IPS DF 4.7 (cell line): ENCODE measurements at regions not wholly inside any gene's neighbourhood (a gene's known extent, or its start where the extent isn't known, plus 50 kb on each side); places are given as distances from the start of the nearest gene placed in this dataset.

Experiments
- DNase-seq: peaks from one replicate; pipeline ENCODE4 v3.0.0-alpha.2; 2013; ENCODE audit warnings: low spot score; ENCODE audit errors: extremely low read depth

- DNase-seq, result no peak
These were observed 228.9 kb upstream of the CDH9 start for GRCh38 chr5:27267209-27267824.

- DNase-seq, result no peak
These were observed 227.8 kb upstream of the CDH9 start for GRCh38 chr5:27266184-27266583.

DNA sequence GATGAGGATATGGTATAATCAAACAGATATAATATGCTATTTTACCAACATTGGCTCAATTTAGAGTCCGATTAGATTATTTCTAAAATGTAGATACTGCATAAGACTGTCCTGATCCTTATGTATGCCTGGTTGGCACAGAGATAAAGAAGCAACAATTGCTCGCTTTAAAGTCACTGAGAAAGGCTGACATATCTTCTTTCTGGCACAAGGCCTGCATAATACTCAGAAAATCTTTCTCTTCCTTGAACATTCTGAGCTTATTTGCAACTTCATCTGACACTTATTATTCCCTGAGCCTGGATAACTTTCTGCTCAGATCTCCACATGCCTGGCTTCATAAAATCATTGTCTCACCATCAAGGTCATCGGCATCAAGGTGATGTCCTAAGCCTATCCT, 219.3 kb upstream of the CDH9 start:
- DNase-seq, result no peak

GRCh38 chr5:27252911-27253310, 214.5 kb upstream of the CDH9 start:
- no peak for DNase-seq

DNA sequence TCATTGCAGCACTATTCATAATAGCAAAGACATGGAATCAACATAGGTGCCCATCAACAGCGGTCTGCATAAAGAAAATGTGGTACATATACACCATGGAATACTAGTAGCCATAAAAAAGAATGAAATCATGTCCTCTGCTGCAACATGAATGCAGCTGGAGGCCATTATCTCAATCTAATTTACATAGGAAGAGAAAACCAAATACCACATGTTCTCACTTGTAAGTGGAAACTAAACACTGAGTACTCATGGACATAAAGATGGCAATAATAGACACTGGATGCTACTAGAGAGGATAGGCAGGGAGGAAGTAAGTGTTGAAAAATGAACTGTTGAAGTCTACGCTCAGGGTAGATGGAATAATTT, 203.9 kb upstream of the CDH9 start:
- DNase-seq, result no peak

- no peak for DNase-seq
These were observed 203.3 kb upstream of the CDH9 start for GRCh38 chr5:27241564-27242257.

GRCh38 chr5:27240791-27241190, 202.4 kb upstream of the CDH9 start:
- DNase-seq, result no peak

DNA sequence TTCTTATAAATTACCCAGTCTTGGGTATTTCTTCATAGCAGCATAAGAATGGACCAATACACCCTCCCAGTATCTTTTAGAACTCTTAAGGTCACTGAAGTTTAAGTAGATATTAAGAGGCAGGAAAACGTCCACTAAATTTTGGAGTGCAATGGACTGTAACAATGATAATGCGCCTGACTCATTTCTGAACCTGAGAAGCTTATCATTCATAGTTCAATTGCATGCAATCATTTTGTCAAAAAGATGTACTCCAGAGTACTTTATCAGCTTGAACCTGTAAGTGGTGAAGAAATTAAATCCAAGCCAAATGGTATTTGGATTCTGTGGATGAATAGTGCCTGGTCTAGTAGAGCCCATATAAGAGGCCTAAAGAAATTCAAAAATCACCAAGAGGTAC, 196.5 kb upstream of the CDH9 start:
- no peak for DNase-seq

GRCh38 chr5:27221410-27221809, 183.0 kb upstream of the CDH9 start:
- DNase-seq, result no peak

- no peak for DNase-seq
These were observed 182.4 kb upstream of the CDH9 start for GRCh38 chr5:27220752-27221151.

GRCh38 chr5:27217977-27218376, 179.6 kb upstream of the CDH9 start:
- no peak for DNase-seq

- no peak for DNase-seq
These were observed 179.0 kb upstream of the CDH9 start for GRCh38 chr5:27217155-27217956.

DNA sequence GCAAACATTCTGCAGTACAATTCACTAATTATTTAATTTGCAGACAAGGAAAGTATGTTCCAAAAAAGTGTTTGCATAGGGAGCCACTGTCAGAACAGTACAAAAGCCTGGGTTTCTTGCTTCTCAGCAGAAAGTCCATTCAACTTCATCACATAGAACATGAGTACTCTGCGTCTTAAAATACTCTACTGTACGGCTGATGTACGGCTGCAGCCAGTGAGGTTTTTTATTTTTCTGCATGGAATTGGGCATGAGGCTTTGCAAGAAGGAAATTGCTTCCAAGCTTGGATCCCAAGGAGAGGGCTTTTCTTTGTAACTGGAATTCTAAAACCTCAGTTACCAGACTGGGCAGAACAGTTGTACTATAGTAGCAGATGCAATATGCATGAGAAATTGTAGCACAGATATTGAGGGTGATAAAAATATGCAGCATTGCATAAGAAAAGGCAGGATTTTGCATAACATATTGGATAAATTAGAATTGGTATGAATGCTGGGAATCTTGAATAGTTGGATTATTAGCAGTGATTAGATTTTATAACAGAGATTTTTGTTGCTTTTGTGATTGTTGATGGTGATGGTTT, 178.1 kb upstream of the CDH9 start:
- no peak for DNase-seq

GRCh38 chr5:27208051-27208450, 169.7 kb upstream of the CDH9 start:
- DNase-seq, result no peak

DNA sequence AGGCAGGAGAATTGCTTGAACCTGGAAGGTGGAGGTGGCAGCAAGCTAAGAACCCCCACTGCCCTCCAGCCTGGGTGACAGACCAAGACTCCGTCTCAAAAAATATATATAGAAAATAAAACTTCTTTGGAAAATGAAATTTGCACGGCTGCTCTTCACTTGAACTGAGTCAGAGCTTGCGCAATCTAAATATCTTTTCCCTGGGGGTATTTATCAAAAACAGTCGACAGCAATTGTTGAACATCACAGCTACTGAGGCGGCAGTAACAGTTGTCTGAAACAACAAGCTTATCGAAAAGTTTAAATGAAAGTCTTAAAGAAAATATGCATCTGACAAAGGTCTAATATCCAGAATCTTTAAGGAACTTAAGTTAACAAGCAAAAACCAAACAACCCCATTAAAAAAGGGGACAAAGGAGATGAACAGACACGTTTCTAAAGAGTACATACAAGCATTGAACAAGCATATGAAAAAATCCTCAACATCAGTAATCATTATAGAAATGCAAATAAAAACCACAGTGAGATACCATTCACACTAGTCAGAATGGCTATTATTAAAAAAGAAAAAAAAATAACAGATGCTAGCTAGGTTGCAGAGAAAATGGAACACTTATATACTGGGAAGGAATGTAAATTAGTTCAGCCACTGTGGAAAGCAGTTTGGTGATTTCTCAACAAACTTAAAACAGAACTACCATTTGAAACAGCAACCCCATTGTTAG, 153.6 kb upstream of the CDH9 start:
- DNase-seq, result no peak

DNA sequence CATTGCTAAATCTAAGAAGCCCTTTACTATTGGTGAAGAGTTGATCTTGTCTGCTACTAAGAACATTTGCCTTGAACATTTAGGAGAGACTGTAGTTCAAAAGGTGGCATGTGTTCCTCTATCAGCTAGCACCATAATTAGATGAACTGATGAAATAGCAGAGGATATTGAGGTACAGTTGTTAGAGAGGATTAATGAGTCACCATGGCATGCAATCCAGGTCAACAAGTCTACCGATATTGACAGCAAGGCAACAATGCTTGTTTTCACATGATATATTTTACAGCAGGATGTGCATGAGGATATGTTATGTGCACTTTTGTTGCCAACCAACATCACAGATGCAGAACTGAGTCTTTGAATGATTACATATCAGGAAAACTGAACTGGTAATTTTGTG, 134.3 kb upstream of the CDH9 start:
- no peak for DNase-seq

- no peak for DNase-seq
These were observed 133.4 kb upstream of the CDH9 start for GRCh38 chr5:27171761-27172261.

GRCh38 chr5:27158775-27159174, 120.4 kb upstream of the CDH9 start:
- DNase-seq, result no peak

- no peak for DNase-seq
These were observed 119.8 kb upstream of the CDH9 start for GRCh38 chr5:27158171-27158570.

GRCh38 chr5:27144456-27144855, 106.1 kb upstream of the CDH9 start:
- DNase-seq, result no peak

DNA sequence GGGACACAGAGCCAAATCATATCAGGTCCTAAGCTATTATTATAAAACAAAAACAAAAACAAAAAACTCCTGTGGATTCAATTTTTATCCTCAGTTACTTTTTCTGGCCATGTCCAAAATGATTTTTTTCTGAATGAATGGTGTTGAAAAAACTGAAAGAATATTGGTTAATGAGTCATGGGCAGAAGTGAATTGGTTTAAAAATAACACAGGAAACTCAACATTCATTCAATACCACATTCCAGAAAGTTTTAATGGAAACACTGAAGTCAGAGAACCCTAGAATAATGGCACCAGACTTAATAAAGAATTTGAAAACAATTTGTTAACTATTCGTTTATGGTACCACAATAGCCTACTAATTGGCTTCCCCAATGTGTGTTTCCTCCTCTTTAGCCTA, 102.4 kb upstream of the CDH9 start:
- DNase-seq, result no peak
